Transverse colon (tissue), 4 donors: ENCODE measurements at regions not wholly inside any gene's neighbourhood (a gene's known extent, or its start where the extent isn't known, plus 50 kb on each side); places are given as distances from the start of the nearest gene placed in this dataset.

Experiments
- DNase-seq: peaks from one replicate; pipeline ENCODE4 v3.0.0-alpha.2; 2019
- H3K27ac ChIP-seq, 4 donors: fragments of 200-600 bp; sonication (generic); 2 replicates each; pipeline ENCODE4 v1.5.1; 2016 to 2018; ENCODE audit warnings: inconsistent platforms in 4 of 4
- H3K27me3 ChIP-seq: fragments of 200-600 bp; sonication (generic); 2 replicates; pipeline ENCODE4 v1.5.1; 2017; ENCODE audit warnings: inconsistent platforms
- H3K36me3 ChIP-seq, 4 donors: fragments of 200-600 bp; sonication (generic); 2 replicates each; pipeline ENCODE4 v1.5.1; 2017 to 2019; ENCODE audit warnings: inconsistent platforms in 4 of 4
- H3K4me1 ChIP-seq, 4 donors: fragments of 200-600 bp; sonication (generic); 2 replicates each; pipeline ENCODE4 v1.5.1; 2017 to 2020; ENCODE audit warnings: inconsistent platforms in 4 of 4
- H3K4me3 ChIP-seq, 4 donors: fragments of 200-600 bp; sonication (generic); 1 replicate in 1 of 4; 2 replicates in 3 of 4; pipeline versions ENCODE4 v1.5.1 to v1.6.1; 2017 to 2019; ENCODE audit warnings: inconsistent platforms in 4 of 4
- H3K9me3 ChIP-seq, 2 donors: fragments of 200-600 bp; sonication (generic); 2 replicates each; pipeline ENCODE4 v1.5.1; 2017 to 2019; ENCODE audit warnings: inconsistent platforms in 2 of 2
- EP300 ChIP-seq: sonication (generic); formaldehyde crosslinking; IDR thresholded peaks from one replicate; pipeline ENCODE4 v1.6.1; 2017; ENCODE audit warnings: antibody characterized with exemption, low read depth
- POLR2A ChIP-seq: fragments of 450-650 bp; IDR thresholded peaks from one replicate; pipeline ENCODE4 v1.6.1; 2016; ENCODE audit warnings: antibody characterized with exemption, mild to moderate bottlenecking, moderate library complexity
- POLR2AphosphoS5 ChIP-seq, 3 donors: sonication (generic); formaldehyde crosslinking; IDR thresholded peaks; one replicate each; pipeline ENCODE4 v1.6.1; 2016; ENCODE audit warnings: antibody characterized with exemption in 3 of 3
- WGBS, 2 donors: methylation state at CpG; one replicate each; pipeline ENCODE4 v1.1.5; 2018; ENCODE audit warnings: low coverage in 1 of 2; 5-methylcytosine and 5-hydroxymethylcytosine counted together
- in situ Hi-C, 4 donors: fragments of 200-750 bp; cut with MboI; loops; one replicate each; pipeline versions ENCODE4 v1.15.0 to v1.15.1; 2017; ENCODE audit warnings: low sequenced_read_pairs in 3 of 4, low pct_ligation_motif_present in 1 of 4, low pct_unique_long_range_greater_than_20kb in 1 of 4
- intact Hi-C: fragments of 100-400 bp; cut with DNase I; formaldehyde crosslinking; loops from one replicate; pipeline ENCODE4 v1.15.1; 2023; ENCODE audit warnings: low total_unique reads
- TF ChIP-seq, protein P1 (sequence below), 5 experiments: fragments of 200-600 bp in 3 of 5; fragments of 450-650 bp in 2 of 5; sonication (generic) in 3 of 5; IDR thresholded peaks; 1 replicate in 2 of 5; 2 replicates in 3 of 5; pipeline ENCODE4 v1.5.1; 2016 to 2017; ENCODE audit warnings: antibody characterized with exemption in 5 of 5, inconsistent platforms in 3 of 5, mild to moderate bottlenecking in 2 of 5, moderate library complexity in 1 of 5

DNA sequence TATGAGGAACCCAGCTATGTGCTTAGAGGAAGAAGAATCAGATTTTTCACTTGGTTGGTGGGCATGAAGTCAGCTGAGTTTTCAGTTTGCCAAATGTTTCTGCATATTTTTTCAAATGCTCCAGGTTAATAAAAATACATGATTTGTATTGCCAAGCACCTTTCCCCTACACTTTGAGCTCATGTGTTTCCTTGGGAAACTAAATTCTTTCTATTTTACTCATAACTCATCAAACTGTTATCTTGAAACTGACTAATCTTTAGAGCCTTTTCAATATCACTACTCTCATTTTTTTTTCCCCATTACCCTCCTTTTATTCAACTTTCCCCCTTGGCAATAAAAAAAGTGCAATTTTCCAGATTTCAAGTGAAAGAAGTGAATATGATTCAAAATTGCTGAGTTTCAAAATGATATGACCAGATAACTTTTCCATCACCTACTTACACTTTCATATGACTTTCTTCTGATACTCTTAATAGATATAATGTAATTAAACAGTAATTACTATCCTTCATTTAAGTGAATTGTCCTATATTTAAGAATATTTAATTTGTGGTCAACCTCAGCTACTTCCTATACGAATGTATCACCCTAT, 91.9 kb upstream of the SOX6 start:
- intact Hi-C loops, result no loop called here
- Histone ChIP-seq H3K27ac (no peak overlapping the region), H3K9me3 (no peaks in the 10 kb centered on the region), H3K36me3 (no peaks in the 10 kb centered on the region), H3K27me3 (no peaks in the 10 kb centered on the region), H3K4me3 (no peak overlapping the region), H3K4me1 (no peaks in the 10 kb centered on the region)
- 56 to 67% methylated on average over 1 of the region's 1 CpG for WGBS, 2 donors
- in situ Hi-C loops, result no loop called here
- DNase-seq, result no peak
- TF ChIP-seq EP300, result no peak
- no peak for TF ChIP-seq POLR2A
- TF ChIP-seq, protein P1, sequence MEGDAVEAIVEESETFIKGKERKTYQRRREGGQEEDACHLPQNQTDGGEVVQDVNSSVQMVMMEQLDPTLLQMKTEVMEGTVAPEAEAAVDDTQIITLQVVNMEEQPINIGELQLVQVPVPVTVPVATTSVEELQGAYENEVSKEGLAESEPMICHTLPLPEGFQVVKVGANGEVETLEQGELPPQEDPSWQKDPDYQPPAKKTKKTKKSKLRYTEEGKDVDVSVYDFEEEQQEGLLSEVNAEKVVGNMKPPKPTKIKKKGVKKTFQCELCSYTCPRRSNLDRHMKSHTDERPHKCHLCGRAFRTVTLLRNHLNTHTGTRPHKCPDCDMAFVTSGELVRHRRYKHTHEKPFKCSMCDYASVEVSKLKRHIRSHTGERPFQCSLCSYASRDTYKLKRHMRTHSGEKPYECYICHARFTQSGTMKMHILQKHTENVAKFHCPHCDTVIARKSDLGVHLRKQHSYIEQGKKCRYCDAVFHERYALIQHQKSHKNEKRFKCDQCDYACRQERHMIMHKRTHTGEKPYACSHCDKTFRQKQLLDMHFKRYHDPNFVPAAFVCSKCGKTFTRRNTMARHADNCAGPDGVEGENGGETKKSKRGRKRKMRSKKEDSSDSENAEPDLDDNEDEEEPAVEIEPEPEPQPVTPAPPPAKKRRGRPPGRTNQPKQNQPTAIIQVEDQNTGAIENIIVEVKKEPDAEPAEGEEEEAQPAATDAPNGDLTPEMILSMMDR (IDR thresholded peaks at IDR 0.05), result no peak
- no peak for TF ChIP-seq POLR2AphosphoS5 (IDR thresholded peaks at IDR 0.05)

GRCh38 chr11:16441461-16441860, 85.1 kb upstream of the SOX6 start:
- TF ChIP-seq POLR2AphosphoS5 (IDR thresholded peaks at IDR 0.05) (no peak), EP300 (no peak)
- TF ChIP-seq, protein P1 (IDR thresholded peaks at IDR 0.05), result no peak

GRCh38 chr11:16440136-16440535, 83.8 kb upstream of the SOX6 start:
- intact Hi-C loops (no loop called here), in situ Hi-C loops (no loop called here)
- Histone ChIP-seq H3K27me3 (no peaks in the 10 kb centered on the region), H3K27ac (no peak overlapping the region), H3K4me1 (no peaks in the 10 kb centered on the region), H3K36me3 (no peaks in the 10 kb centered on the region), H3K9me3 (no peaks in the 10 kb centered on the region), H3K4me3 (no peak overlapping the region)
- no peak for DNase-seq
- TF ChIP-seq, protein P1 (IDR thresholded peaks at IDR 0.05), result no peak
- no peak for TF ChIP-seq POLR2A
- no peak for TF ChIP-seq POLR2AphosphoS5 (IDR thresholded peaks at IDR 0.05)
- no peak for TF ChIP-seq EP300
- WGBS, 2 donors, result 85 to 89% methylated on average over 5 of the region's 5 CpGs

More at GRCh38 chr11:16441461-16441860, 85.1 kb upstream of the SOX6 start:
- WGBS, 2 donors, result 57 to 66% methylated on average over 3 of the region's 3 CpGs
- no peaks in the 10 kb centered on the region for H3K27me3 ChIP-seq
- intact Hi-C loops, result no loop called here
- no peak overlapping the region for H3K4me3 ChIP-seq
- H3K36me3 ChIP-seq, result no peaks in the 10 kb centered on the region
- no peak for DNase-seq
- no peaks in the 10 kb centered on the region for H3K9me3 ChIP-seq
- H3K4me1 ChIP-seq, result no peaks in the 10 kb centered on the region
- in situ Hi-C loops, result no loop called here
- no peak overlapping the region for H3K27ac ChIP-seq

DNA sequence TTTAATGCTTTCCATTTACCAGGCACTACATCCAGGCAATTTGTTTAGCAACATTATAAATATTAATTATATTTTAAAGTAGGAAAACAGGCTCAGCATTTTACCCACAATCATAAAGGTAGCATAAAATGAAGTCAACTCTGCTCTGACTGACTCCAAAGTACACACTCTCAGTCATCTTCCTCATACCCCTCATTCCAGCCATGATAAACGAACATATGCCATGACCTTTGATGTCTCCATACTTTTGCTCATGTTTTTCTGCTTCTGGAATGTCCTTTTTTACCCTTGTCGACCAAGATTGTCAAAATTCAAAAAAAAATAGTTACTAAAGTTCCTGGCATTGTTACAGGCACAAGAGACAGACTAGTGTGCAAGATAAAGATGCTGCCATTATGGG, 77.7 kb upstream of the SOX6 start:
- TF ChIP-seq POLR2A (no peak), EP300 (no peak), POLR2AphosphoS5 (IDR thresholded peaks at IDR 0.05) (no peak)
- TF ChIP-seq, protein P1 (IDR thresholded peaks at IDR 0.05), result no peak
- Histone ChIP-seq H3K4me3 (no peak overlapping the region), H3K27ac (no peak overlapping the region), H3K27me3 (no peaks in the 10 kb centered on the region), H3K4me1 (no peaks in the 10 kb centered on the region), H3K9me3 (peaks cover 6 to 11% of the 10 kb centered on the region in 2 donors), H3K36me3 (no peaks in the 10 kb centered on the region)
- intact Hi-C loops (no loop called here), in situ Hi-C loops (no loop called here)
- 27 to 28% methylated on average over 2 of the region's 2 CpGs for WGBS, 2 donors
- no peak for DNase-seq
